Neural progenitor cell (in vitro differentiated cells): ENCODE measurements at regions not wholly inside any gene's neighbourhood (a gene's known extent, or its start where the extent isn't known, plus 50 kb on each side); places are given as distances from the start of the nearest gene placed in this dataset.

Experiments
- EZH2 ChIP-seq: fragments of 200-600 bp; sonication (generic); IDR thresholded peaks from 2 replicates; pipeline ENCODE4 v1.6.1; 2017; ENCODE audit warnings: antibody characterized with exemption, mild to moderate bottlenecking, moderate library complexity
- EZH2phosphoT487 ChIP-seq: fragments of 200-600 bp; sonication (generic); IDR thresholded peaks from 2 replicates; pipeline ENCODE4 v1.6.1; 2017; ENCODE audit warnings: antibody characterized with exemption
- TF ChIP-seq, protein P1 (sequence below): fragments of 200-600 bp; sonication (generic); IDR thresholded peaks from 2 replicates; pipeline ENCODE4 v1.5.1; 2017; ENCODE audit warnings: antibody characterized with exemption, mild to moderate bottlenecking

DNA sequence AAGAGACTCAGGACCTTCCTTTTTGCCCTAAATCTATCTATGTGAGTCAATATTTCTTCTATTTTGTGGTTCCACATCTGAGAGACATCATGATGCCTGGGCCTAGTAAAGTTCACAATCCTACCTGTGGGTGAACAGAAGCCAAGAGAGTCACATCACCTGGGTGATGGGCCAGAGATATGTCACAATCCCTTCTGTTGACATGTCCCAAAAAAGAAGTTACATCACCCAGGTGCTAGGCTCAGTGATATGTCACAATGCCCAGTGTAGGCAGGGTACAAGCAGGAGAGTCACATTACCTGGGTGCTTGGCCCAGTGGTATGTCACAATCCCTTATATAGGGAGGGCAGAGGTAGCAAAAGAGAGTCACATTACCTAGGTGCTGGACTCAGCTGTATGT lies 2101.9 kb downstream of the TP53TG3F start:
- TF ChIP-seq, protein P1, sequence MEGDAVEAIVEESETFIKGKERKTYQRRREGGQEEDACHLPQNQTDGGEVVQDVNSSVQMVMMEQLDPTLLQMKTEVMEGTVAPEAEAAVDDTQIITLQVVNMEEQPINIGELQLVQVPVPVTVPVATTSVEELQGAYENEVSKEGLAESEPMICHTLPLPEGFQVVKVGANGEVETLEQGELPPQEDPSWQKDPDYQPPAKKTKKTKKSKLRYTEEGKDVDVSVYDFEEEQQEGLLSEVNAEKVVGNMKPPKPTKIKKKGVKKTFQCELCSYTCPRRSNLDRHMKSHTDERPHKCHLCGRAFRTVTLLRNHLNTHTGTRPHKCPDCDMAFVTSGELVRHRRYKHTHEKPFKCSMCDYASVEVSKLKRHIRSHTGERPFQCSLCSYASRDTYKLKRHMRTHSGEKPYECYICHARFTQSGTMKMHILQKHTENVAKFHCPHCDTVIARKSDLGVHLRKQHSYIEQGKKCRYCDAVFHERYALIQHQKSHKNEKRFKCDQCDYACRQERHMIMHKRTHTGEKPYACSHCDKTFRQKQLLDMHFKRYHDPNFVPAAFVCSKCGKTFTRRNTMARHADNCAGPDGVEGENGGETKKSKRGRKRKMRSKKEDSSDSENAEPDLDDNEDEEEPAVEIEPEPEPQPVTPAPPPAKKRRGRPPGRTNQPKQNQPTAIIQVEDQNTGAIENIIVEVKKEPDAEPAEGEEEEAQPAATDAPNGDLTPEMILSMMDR, result no peak
- TF ChIP-seq EZH2 (no peak), EZH2phosphoT487 (no peak)
